Smooth muscle cell (in vitro differentiated cells): ENCODE measurements at regions not wholly inside any gene's neighbourhood (a gene's known extent, or its start where the extent isn't known, plus 50 kb on each side); places are given as distances from the start of the nearest gene placed in this dataset.

Source experiments
- DNase-seq: peaks from one replicate; lab custom pipeline; 2025; ENCODE audit not compliant: unreplicated experiment; lab: John Stamatoyannopoulos, UW
- H2AFZ ChIP-seq: fragments of 200-600 bp; sonication (generic); 2 replicates; pipeline ENCODE4 v1.6.0; 2016; ENCODE audit warnings: antibody characterized with exemption, low read depth, mild to moderate bottlenecking
- H3F3A ChIP-seq: fragments of 200-600 bp; sonication (generic); 2 replicates; pipeline ENCODE4 v1.6.0; 2017; ENCODE audit warnings: antibody characterized with exemption, low read depth
- H3K27ac ChIP-seq: fragments of 200-600 bp; sonication (generic); 2 replicates; pipeline ENCODE4 v1.5.1; 2016; ENCODE audit warnings: low read depth, mild to moderate bottlenecking
- H3K27me3 ChIP-seq: fragments of 200-600 bp; sonication (generic); 2 replicates; pipeline ENCODE4 v1.6.1; 2016; ENCODE audit warnings: low read depth, mild to moderate bottlenecking
- H3K36me3 ChIP-seq: fragments of 200-600 bp; sonication (generic); 2 replicates; pipeline ENCODE4 v1.5.1; 2016; ENCODE audit warnings: low read depth
- H3K4me1 ChIP-seq: fragments of 200-600 bp; sonication (generic); 2 replicates; pipeline ENCODE4 v1.5.1; 2016; ENCODE audit warnings: low read depth
- H3K4me2 ChIP-seq: fragments of 200-600 bp; sonication (generic); 2 replicates; pipeline ENCODE4 v1.6.0; 2016; ENCODE audit warnings: mild to moderate bottlenecking
- H3K4me3 ChIP-seq: fragments of 200-600 bp; sonication (generic); 2 replicates; pipeline ENCODE4 v1.5.1; 2016; ENCODE audit warnings: mild to moderate bottlenecking
- H3K79me2 ChIP-seq: fragments of 200-600 bp; sonication (generic); 2 replicates; pipeline ENCODE4 v1.6.0; 2016; ENCODE audit warnings: low read depth, mild to moderate bottlenecking
- H3K9ac ChIP-seq: fragments of 200-600 bp; sonication (generic); 2 replicates; pipeline ENCODE4 v1.6.0; 2016; ENCODE audit warnings: low read depth
- H3K9me3 ChIP-seq: fragments of 200-600 bp; sonication (generic); replicated peaks from 2 replicates; pipeline ENCODE4 v1.5.1; 2016; ENCODE audit warnings: low read depth
- H4K20me1 ChIP-seq: fragments of 200-600 bp; sonication (generic); 2 replicates; pipeline ENCODE4 v1.6.0; 2016; ENCODE audit warnings: low read depth
- CTCF ChIP-seq: fragments of 200-600 bp; sonication (generic); IDR thresholded peaks from 2 replicates; pipeline ENCODE4 v1.5.1; 2017; ENCODE audit warnings: borderline replicate concordance, mild to moderate bottlenecking, antibody characterized with exemption; ENCODE audit not compliant: insufficient read depth, poor library complexity, severe bottlenecking
- WGBS: methylation state at CpG from one replicate; pipeline ENCODE4 v1.1.7; 2016; ENCODE audit warnings: low lambda C conversion rate; 5-methylcytosine and 5-hydroxymethylcytosine counted together

DNA sequence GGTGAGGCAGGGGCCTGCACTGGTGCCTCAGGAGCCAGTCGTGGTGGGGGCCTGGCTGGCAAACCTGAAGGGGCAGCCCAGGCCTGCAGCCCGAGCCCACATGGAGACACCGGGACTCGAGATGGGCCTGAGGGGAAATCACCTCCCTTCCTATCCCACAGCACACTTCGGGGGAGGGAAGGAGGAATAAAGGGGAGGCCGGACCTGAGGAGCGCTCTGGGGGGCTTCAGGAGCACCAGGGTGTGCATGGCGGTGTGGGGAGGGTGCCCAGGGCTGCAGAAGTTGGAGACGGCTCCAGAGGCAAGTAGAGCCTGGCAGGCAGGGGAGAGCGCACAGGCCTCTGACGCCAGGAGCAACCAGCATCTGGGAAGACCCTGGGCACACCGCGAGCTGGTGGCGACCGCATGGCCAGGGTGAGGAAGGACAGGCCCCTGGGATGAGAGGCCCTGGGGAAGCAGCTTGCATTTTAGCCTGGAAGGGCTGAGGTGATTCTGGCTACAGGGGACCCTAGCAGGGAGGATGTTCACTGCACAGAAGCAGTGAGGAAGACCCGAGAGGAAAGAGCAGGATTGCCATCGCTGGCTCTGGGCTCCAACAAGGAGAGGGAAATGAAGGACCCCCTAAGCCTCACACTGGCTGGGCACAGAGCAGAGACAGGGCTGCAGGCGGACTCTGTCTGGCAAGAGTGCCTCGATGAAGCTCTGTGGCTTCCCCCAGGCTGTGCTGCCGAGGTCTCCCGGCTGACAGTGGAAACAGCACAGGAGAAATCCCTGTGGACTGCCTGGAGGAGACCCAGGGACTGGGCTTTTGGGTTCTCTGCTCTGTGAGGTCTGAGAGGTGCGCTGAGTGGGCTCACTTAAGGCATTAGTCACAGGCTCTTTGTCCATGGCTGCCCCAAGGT lies 457.7 kb downstream of the BRD1 start:
- no peak for TF ChIP-seq CTCF
- no peak overlapping the region for H2AFZ ChIP-seq
- no peak overlapping the region for H3K9ac ChIP-seq
- no peaks in the 10 kb centered on the region for H3K27me3 ChIP-seq
- H3K27ac ChIP-seq: no peak overlapping the region
- H3F3A ChIP-seq: no peaks in the 10 kb centered on the region
- no peak overlapping the region for H3K4me2 ChIP-seq
- no peak overlapping the region for H3K4me3 ChIP-seq
- no peaks in the 10 kb centered on the region for H3K36me3 ChIP-seq
- no peaks in the 10 kb centered on the region for H3K79me2 ChIP-seq
- H3K4me1 ChIP-seq: peaks cover 3% of the 10 kb centered on the region
- no peak for DNase-seq
- 86% methylated on average over 22 of the region's 22 CpGs for WGBS
- H3K9me3 ChIP-seq: no peaks in the 10 kb centered on the region
- H4K20me1 ChIP-seq: no peaks in the 10 kb centered on the region

- H3K9me3 ChIP-seq: no peaks in the 10 kb centered on the region
- H2AFZ ChIP-seq: no peak overlapping the region
- WGBS: 71% methylated on average over 40 of the region's 41 CpGs
- no peak overlapping the region for H3K4me3 ChIP-seq
- H3K27me3 ChIP-seq: no peaks in the 10 kb centered on the region
- no peak for DNase-seq
- no peaks in the 10 kb centered on the region for H3K36me3 ChIP-seq
- H3F3A ChIP-seq: no peaks in the 10 kb centered on the region
- H3K4me1 ChIP-seq: peaks cover 3% of the 10 kb centered on the region
- H3K9ac ChIP-seq: no peak overlapping the region
- TF ChIP-seq CTCF: no peak
- H4K20me1 ChIP-seq: no peaks in the 10 kb centered on the region
- H3K27ac ChIP-seq: no peak overlapping the region
- H3K79me2 ChIP-seq: no peaks in the 10 kb centered on the region
- no peak overlapping the region for H3K4me2 ChIP-seq
Measured at GRCh38 chr22:49368976-49369725, 458.5 kb downstream of the BRD1 start.

DNA sequence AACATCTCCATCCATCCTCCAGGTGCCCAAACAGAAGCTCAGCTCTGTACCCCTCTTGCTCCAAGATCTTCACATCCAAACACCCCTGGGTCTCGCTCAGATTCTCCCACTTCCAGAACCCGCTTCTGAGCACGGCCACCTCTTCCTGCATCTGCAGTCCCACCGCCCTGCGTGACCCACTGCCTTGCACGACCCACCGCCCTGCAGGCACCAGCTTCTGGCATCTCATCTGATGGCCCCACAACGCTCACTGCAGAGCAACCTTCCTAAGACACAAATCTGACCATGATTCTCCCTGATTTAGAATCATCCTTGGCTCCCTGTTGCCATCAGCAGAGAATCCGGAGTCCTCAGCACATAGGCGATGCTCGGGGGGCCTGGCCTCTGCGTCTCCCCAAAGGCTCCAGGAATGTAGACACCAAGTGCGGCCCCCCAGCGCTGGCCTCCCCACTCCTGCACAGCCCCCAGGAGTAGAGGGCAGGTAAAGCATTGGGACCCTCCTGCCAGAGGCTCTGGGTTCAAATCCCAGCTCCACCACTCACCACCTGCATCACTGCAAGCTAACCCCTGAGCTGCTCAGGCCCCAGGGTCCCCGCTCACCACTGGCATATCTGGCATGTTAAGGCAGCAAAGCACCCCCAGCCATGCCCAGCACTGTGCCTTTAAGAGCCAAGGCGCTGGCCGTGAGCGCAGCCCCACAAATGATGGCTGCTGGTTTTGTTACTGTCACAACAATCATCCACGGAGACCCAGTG lies 459.3 kb downstream of the BRD1 start:
- Histone ChIP-seq H3K9me3 (no peaks in the 10 kb centered on the region), H3K4me3 (no peak overlapping the region)
- WGBS: 95% methylated on average over 19 of the region's 19 CpGs

More for the DNA sequence above, 459.3 kb downstream of the BRD1 start:
- no peak overlapping the region for H2AFZ ChIP-seq
- H3K9ac ChIP-seq: no peak overlapping the region
- H3K4me2 ChIP-seq: no peak overlapping the region
- H3K79me2 ChIP-seq: no peaks in the 10 kb centered on the region
- no peak for DNase-seq
- peaks cover 3% of the 10 kb centered on the region for H3K4me1 ChIP-seq
- H3K27ac ChIP-seq: no peak overlapping the region
- no peaks in the 10 kb centered on the region for H3K27me3 ChIP-seq
- no peaks in the 10 kb centered on the region for H3K36me3 ChIP-seq
- no peaks in the 10 kb centered on the region for H4K20me1 ChIP-seq
- no peak for TF ChIP-seq CTCF
- H3F3A ChIP-seq: no peaks in the 10 kb centered on the region
